GM21360 (cell line): ENCODE measurements at regions not wholly inside any gene's neighbourhood (a gene's known extent, or its start where the extent isn't known, plus 50 kb on each side); places are given as distances from the start of the nearest gene placed in this dataset.

Source experiments
- ATAC-seq: cut with Tn5 transposase; IDR thresholded peaks from one replicate; pipeline ENCODE4 v1.9.1; 2021; ENCODE audit warnings: mild to moderate bottlenecking, moderate library complexity; ENCODE audit not compliant: unreplicated experiment

DNA sequence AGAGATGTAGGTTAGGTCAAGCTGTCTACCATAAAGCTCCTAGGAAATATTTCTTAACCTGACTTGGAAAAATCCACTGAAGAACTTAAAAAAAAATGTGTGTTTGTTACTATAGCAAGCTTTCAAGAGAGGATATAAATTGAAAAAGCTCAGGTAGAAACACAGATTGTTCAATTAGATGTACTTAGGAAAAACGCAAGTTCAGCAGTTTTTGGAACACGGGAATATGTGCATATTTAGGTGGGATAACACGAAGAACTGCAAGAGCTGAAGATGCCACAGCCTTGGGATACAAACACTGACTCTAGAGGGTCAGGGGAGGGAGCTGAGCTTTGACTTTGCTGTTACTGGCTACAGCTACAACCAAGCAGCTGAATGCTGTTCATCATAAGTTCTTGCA, 77.8 kb upstream of the FSHB start:
- ATAC-seq: no peak

DNA sequence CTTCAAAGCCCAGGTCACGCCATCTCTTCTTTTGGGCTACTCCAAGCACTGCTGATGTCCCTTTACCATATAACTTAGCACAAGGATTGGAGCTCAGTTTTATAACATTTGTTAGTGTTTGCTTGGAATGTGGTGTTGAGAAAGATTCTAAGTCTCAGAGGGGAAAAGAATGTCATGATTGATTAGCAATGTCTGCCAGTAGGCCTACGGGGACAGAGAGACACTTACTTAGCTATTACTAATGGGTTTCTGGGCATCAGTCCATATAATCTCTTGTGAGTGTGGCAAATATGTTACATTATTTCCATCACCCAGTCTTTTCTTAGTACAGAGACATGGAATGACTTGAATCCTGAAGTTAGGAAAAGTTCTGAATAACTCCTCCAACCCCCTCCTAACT, 75.4 kb upstream of the FSHB start:
- no peak for ATAC-seq

- no peak for ATAC-seq
These were observed 71.3 kb upstream of the FSHB start for GRCh38 chr11:30159546-30159945.

DNA sequence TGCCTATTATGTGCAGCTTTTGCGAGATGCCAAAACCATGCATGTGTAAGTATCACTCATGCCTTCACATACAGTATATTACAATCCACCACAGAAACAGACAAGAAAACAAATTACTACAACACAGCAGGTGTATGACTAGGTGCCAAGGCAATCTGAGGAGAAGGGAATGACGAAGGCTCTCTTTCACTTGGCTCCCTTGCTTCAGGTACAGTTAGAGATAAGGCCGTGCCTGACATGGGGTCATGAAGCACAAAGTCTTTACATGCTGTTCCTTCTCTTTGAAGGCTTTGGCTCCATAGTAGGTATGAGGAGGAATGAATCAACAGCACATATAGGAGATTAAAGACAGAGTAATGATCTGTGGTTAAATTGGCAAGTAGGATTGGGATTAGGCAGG, 65.2 kb upstream of the FSHB start:
- no peak for ATAC-seq

GRCh38 chr11:30171661-30172060, 59.2 kb upstream of the FSHB start:
- no peak for ATAC-seq

DNA sequence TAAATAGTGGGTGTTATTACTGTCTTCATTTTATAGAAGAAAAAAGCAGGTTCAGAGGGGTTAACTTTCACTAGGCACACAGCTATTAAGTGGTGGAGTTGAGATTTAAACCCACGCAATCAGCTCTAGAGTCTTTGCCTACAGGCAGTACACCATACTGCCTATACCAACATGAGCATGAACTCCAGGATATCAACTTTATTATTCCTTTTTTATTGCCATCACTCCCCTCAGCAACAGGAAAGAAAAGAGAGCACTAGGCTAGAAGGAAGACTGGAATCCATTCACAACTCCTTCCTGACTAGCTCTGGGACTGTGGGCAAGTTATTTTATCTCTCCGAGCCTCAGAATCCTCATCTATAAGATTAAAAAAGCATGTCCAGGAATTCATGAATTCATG, 58.7 kb upstream of the FSHB start:
- no peak for ATAC-seq

DNA sequence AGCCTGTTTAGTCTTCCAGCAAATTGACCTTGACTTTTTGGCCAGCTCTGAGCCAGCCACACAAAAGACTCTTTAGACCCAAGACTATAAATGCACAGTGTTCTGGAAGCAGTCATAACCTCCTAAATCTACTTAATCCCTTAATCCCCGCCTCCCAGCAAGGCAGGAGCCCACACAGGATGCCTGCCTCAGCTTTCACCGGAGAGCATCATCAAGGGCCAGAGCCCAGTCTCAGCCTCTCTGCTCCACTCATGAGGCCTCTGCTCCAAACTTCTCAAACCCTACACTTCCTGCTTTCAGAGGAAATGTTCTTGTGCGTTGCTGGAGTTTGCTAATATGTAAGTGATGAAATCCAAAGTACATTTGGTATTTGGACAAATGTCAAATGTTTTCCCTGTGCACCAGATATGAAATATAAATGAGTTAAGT, 57.9 kb upstream of the FSHB start:
- no peak for ATAC-seq

GRCh38 chr11:30174265-30175020, 56.4 kb upstream of the FSHB start:
- ATAC-seq: no peak
